Calu3 (cell line): ENCODE measurements at regions not wholly inside any gene's neighbourhood (a gene's known extent, or its start where the extent isn't known, plus 50 kb on each side); places are given as distances from the start of the nearest gene placed in this dataset.

Source experiments
- BruUV-seq: library from RNA; stranded (reverse); fragments of 400-500 nt; replicated peaks from 2 replicates; lab custom pipeline; 2021; lab: Mats Ljungman, UMichigan
- CTCF ChIA-PET: fragments of 300-600 bp; sonication (Branson Sonifier 250); formaldehyde crosslinking; loops from one replicate; lab custom pipeline; 2022; ENCODE audit warnings: antibody characterized with exemption; lab: Charles Lee
- DNase-seq: peaks from one replicate; pipeline ENCODE4 v3.0.0; 2022
- H3K27ac Mint-ChIP-seq: one replicate; pipeline ENCODE4 v1.8.0; 2022; ENCODE audit warnings: mixed read lengths; ENCODE audit not compliant: unreplicated experiment
- H3K27me3 Mint-ChIP-seq: one replicate; pipeline ENCODE4 v1.8.0; 2022; ENCODE audit warnings: mixed read lengths; ENCODE audit not compliant: unreplicated experiment
- H3K36me3 Mint-ChIP-seq: one replicate; pipeline ENCODE4 v1.8.0; 2022; ENCODE audit warnings: mild to moderate bottlenecking, moderate library complexity, mixed read lengths; ENCODE audit not compliant: insufficient read depth, unreplicated experiment
- H3K4me1 Mint-ChIP-seq: one replicate; pipeline ENCODE4 v1.8.0; 2022; ENCODE audit warnings: mild to moderate bottlenecking, low read depth, mixed read lengths; ENCODE audit not compliant: unreplicated experiment
- H3K4me3 Mint-ChIP-seq: one replicate; pipeline ENCODE4 v1.8.0; 2022; ENCODE audit warnings: mild to moderate bottlenecking, low read depth, moderate library complexity, mixed read lengths; ENCODE audit not compliant: unreplicated experiment
- H3K9me3 Mint-ChIP-seq: one replicate; pipeline ENCODE4 v1.8.0; 2022; ENCODE audit warnings: low read depth, mixed read lengths; ENCODE audit not compliant: unreplicated experiment
- intact Hi-C: fragments of 100-400 bp; cut with micrococcal nuclease; formaldehyde crosslinking; loops from one replicate; pipeline ENCODE4 v1.10.0; 2022; ENCODE audit not compliant: unreplicated experiment
- TF ChIP-seq, protein P1 (sequence below): fragments of 200-600 bp; IDR thresholded peaks from one replicate; pipeline ENCODE4 v1.8.0; 2022; ENCODE audit warnings: antibody characterized with exemption; ENCODE audit not compliant: unreplicated experiment

DNA sequence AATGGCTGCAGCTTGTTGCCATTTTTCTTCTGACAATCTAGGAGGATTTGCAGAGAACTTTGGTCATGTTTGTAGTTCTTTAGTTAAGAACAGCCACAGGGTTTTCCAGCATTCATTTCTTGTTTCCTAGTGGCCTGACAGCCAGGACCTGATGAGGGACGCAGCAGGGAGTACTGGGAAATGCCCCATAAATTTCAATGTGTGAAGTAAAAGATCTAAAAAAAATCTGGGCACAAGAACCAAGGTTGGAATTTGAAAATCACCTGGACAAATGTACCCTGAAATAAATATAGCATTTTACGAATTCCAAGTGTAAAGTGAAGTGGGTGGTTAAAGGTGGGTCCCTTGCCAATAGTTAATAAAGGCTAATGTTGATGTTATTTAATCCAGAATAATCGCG is 195.0 kb downstream of the ZIC1 start:
- Mint-ChIP-seq H3K36me3 (no peaks in the 10 kb centered on the region), H3K27me3 (no peaks in the 10 kb centered on the region), H3K4me1 (peaks cover 6% of the 10 kb centered on the region), H3K4me3 (no peak overlapping the region), H3K9me3 (peaks cover 9% of the 10 kb centered on the region), H3K27ac (no peak overlapping the region)
- BruUV-seq, result no TSS peak
- intact Hi-C loops, result no loop called here
- CTCF ChIA-PET, result interaction anchor here (0.6 kb wide), 1 partner anchor 222 kb away, joined by 3 read pairs; no protein-coding TSS in a partner anchor
- TF ChIP-seq, protein P1, sequence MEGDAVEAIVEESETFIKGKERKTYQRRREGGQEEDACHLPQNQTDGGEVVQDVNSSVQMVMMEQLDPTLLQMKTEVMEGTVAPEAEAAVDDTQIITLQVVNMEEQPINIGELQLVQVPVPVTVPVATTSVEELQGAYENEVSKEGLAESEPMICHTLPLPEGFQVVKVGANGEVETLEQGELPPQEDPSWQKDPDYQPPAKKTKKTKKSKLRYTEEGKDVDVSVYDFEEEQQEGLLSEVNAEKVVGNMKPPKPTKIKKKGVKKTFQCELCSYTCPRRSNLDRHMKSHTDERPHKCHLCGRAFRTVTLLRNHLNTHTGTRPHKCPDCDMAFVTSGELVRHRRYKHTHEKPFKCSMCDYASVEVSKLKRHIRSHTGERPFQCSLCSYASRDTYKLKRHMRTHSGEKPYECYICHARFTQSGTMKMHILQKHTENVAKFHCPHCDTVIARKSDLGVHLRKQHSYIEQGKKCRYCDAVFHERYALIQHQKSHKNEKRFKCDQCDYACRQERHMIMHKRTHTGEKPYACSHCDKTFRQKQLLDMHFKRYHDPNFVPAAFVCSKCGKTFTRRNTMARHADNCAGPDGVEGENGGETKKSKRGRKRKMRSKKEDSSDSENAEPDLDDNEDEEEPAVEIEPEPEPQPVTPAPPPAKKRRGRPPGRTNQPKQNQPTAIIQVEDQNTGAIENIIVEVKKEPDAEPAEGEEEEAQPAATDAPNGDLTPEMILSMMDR, result no peak
- DNase-seq, result no peak

DNA sequence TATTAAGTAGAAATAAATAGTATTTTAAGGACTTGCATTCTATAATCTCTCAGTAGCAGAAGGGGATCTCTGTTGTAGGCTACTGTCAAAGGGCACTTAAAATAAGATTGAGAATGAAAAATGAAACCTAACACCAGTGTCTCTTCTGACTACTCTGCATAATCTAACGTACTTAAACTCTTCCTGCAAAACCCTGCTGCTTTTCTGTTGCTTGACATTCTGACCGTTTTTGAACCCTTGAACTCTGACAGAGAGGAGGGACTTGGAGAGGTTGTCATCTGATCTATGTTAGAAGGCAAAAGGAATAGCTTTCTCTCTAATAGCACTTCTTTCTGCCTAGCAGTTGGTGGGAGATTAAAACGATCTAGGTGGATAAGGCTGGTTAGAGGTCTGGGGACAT is 204.6 kb downstream of the ZIC1 start:
- Mint-ChIP-seq H3K27ac (no peak overlapping the region), H3K4me1 (no peaks in the 10 kb centered on the region), H3K9me3 (no peaks in the 10 kb centered on the region), H3K36me3 (no peaks in the 10 kb centered on the region), H3K27me3 (no peaks in the 10 kb centered on the region), H3K4me3 (no peak overlapping the region)
- TF ChIP-seq, protein P1, result no peak
- CTCF ChIA-PET, result no interaction called here
- BruUV-seq, result no TSS peak
- no peak for DNase-seq
- intact Hi-C loops, result loop anchor here (10.0 kb wide), 1 partner anchor 259 kb away; no protein-coding TSS in a partner anchor

DNA sequence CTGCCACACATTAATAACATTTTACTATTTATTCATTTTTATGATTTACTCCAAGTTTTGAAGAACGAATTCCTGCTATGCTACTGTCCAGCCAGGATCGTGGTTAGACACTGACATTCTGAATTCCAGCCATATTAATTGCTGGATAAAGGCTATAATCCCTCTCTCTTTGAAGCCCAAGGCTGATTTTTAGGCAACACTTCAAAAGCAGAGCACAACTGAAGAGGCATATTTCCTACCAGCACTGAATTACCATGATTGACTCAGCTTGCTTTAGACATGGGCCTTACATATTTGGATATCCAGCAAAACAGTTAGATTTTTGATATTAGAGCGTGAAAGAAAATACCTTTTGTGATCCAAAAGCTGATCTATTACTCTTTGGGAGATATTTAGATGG is 205.0 kb downstream of the ZIC1 start:
- TF ChIP-seq, protein P1, result no peak
- H3K9me3 Mint-ChIP-seq, result no peaks in the 10 kb centered on the region
- H3K4me1 Mint-ChIP-seq, result no peaks in the 10 kb centered on the region
- no peaks in the 10 kb centered on the region for H3K36me3 Mint-ChIP-seq
- no peaks in the 10 kb centered on the region for H3K27me3 Mint-ChIP-seq
- BruUV-seq, result no TSS peak
- CTCF ChIA-PET, result no interaction called here
- H3K4me3 Mint-ChIP-seq, result no peak overlapping the region
- intact Hi-C loops, result loop anchor here (10.0 kb wide), 1 partner anchor 259 kb away; no protein-coding TSS in a partner anchor
- no peak overlapping the region for H3K27ac Mint-ChIP-seq
- DNase-seq, result no peak

DNA sequence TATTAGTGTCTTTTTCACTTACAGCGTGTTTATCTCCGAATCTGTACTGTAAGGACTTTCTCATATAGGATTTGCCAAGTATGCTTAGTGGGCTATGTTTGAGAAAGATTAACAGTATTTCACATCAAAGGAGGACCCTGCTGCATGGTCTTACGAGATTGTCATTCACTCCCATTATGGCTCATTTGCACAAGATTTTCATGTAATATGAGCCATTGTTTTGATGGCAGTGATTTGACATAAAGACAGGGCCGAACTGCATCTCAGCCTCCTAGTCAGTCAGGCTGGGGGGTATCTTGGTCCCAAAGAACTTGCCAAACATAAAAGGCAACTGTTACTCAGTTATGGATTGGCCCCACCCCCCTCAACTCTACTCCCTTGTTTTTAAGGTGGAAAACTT is 205.9 kb downstream of the ZIC1 start:
- H3K36me3 Mint-ChIP-seq, result no peaks in the 10 kb centered on the region
- no TSS peak for BruUV-seq
- CTCF ChIA-PET, result no interaction called here
- intact Hi-C loops, result loop anchor here (5.0 to 10.0 kb wide), 5 partner anchors 182 to 798 kb away; no protein-coding TSS in a partner anchor
- DNase-seq, result no peak
- no peaks in the 10 kb centered on the region for H3K9me3 Mint-ChIP-seq
- no peak overlapping the region for H3K27ac Mint-ChIP-seq
- TF ChIP-seq, protein P1, result no peak
- no peaks in the 10 kb centered on the region for H3K27me3 Mint-ChIP-seq
- no peak overlapping the region for H3K4me3 Mint-ChIP-seq
- H3K4me1 Mint-ChIP-seq, result no peaks in the 10 kb centered on the region
